NB4 (cell line): ENCODE measurements at regions not wholly inside any gene's neighbourhood (a gene's known extent, or its start where the extent isn't known, plus 50 kb on each side); places are given as distances from the start of the nearest gene placed in this dataset.

Source experiments
- CTCF ChIP-seq: IDR thresholded peaks from one replicate; pipeline ENCODE4 v1.5.1; 2012; ENCODE audit warnings: low read depth, low read length
- MYC ChIP-seq: IDR thresholded peaks from 2 replicates; pipeline ENCODE4 v1.6.1; 2011; ENCODE audit warnings: low read depth, low read length

- TF ChIP-seq MYC (no peak), CTCF (no peak)
Observed at GRCh38 chr11:28525636-28526405, 417.6 kb downstream of the METTL15 start.
